ENCODE measurements at regions not wholly inside any gene's neighbourhood (a gene's known extent, or its start where the extent isn't known, plus 50 kb on each side); places are given as distances from the start of the nearest gene placed in this dataset.

- H3K27ac ChIP-seq: peak overlapping the region in 2 of 4 donors; percentile 37 to 71
- in situ Hi-C loops (cut with MboI; ENCODE audit: low pct_ligation_motif_present in 1 of 4, low pct_unique_long_range_greater_than_20kb in 1 of 4, low sequenced_read_pairs in 3 of 4): no loop called here
- H3K4me1 ChIP-seq: peaks cover 0 to 11% (median 0%) of the 10 kb centered on the region in 4 donors
- DNase-seq: no peak
- intact Hi-C loops (cut with DNase I; ENCODE audit: low total_unique reads): no loop called here
- H3K27me3 ChIP-seq: no peaks in the 10 kb centered on the region
- 61 to 89% methylated on average over 3 to 20 of the region's 22 CpGs for WGBS, 2 donors (ENCODE audit: low coverage in 1 of 2)
- no peaks in the 10 kb centered on the region for H3K9me3 ChIP-seq
- no peaks in the 10 kb centered on the region for H3K36me3 ChIP-seq
- TF ChIP-seq POLR2AphosphoS5 (IDR thresholded peaks at IDR 0.05): no peak
- no peak for TF ChIP-seq CTCF (IDR thresholded peaks at IDR 0.05)
- TF ChIP-seq POLR2A (IDR thresholded peaks at IDR 0.05): no peak
- no peak for TF ChIP-seq EP300 (IDR thresholded peaks at IDR 0.05; ENCODE audit: low read depth)
- peak overlapping the region in 1 of 4 donors; percentile 9 for H3K4me3 ChIP-seq
Observed at GRCh38 chr6:167424060-167424673, 99.3 kb downstream of the TTLL2 start.

GRCh38 chr6:167424700-167425099, 99.8 kb downstream of the TTLL2 start:
- Histone ChIP-seq H3K27ac (no peak overlapping the region), H3K36me3 (no peaks in the 10 kb centered on the region), H3K4me3 (no peak overlapping the region), H3K9me3 (no peaks in the 10 kb centered on the region), H3K27me3 (no peaks in the 10 kb centered on the region), H3K4me1 (peaks cover 0 to 11% (median 0%) of the 10 kb centered on the region in 4 donors)
- intact Hi-C loops (cut with DNase I; ENCODE audit: low total_unique reads): no loop called here
- in situ Hi-C loops (cut with MboI; ENCODE audit: low pct_ligation_motif_present in 1 of 4, low pct_unique_long_range_greater_than_20kb in 1 of 4, low sequenced_read_pairs in 3 of 4): no loop called here
- DNase-seq: no peak
- 43 to 87% methylated on average over 1 to 9 of the region's 9 CpGs for WGBS, 2 donors (ENCODE audit: low coverage in 1 of 2)
- TF ChIP-seq EP300 (IDR thresholded peaks at IDR 0.05; ENCODE audit: low read depth) (no peak), POLR2AphosphoS5 (IDR thresholded peaks at IDR 0.05) (no peak), POLR2A (IDR thresholded peaks at IDR 0.05) (no peak), CTCF (IDR thresholded peaks at IDR 0.05) (no peak)

- 16 to 26% methylated on average over 5 of the region's 5 CpGs for WGBS, 2 donors (ENCODE audit: low coverage in 1 of 2)
- DNase-seq: no peak
- H3K9me3 ChIP-seq: no peaks in the 10 kb centered on the region
- no peaks in the 10 kb centered on the region for H3K27me3 ChIP-seq
- TF ChIP-seq EP300 (IDR thresholded peaks at IDR 0.05; ENCODE audit: low read depth): no peak
- H3K36me3 ChIP-seq: no peaks in the 10 kb centered on the region
- peaks cover 0 to 7% (median 0%) of the 10 kb centered on the region in 4 donors for H3K4me1 ChIP-seq
- in situ Hi-C loops (cut with MboI; ENCODE audit: low pct_ligation_motif_present in 1 of 4, low pct_unique_long_range_greater_than_20kb in 1 of 4, low sequenced_read_pairs in 3 of 4): no loop called here
- H3K27ac ChIP-seq: peak overlapping the region in 1 of 4 donors; percentile 7
- intact Hi-C loops (cut with DNase I; ENCODE audit: low total_unique reads): no loop called here
- H3K4me3 ChIP-seq: no peak overlapping the region
Observed at GRCh38 chr6:167426084-167426483, 101.2 kb downstream of the TTLL2 start.

GRCh38 chr6:167426651-167427050, 101.8 kb downstream of the TTLL2 start:
- Histone ChIP-seq H3K9me3 (no peaks in the 10 kb centered on the region), H3K27ac (no peak overlapping the region), H3K4me1 (peaks cover 0 to 7% (median 0%) of the 10 kb centered on the region in 4 donors), H3K36me3 (no peaks in the 10 kb centered on the region), H3K4me3 (no peak overlapping the region), H3K27me3 (no peaks in the 10 kb centered on the region)
- no peak for DNase-seq
- WGBS, 2 donors (ENCODE audit: low coverage in 1 of 2): 74% methylated on average over 5 of the region's 5 CpGs
- in situ Hi-C loops (cut with MboI; ENCODE audit: low pct_ligation_motif_present in 1 of 4, low pct_unique_long_range_greater_than_20kb in 1 of 4, low sequenced_read_pairs in 3 of 4): no loop called here
- no peak for TF ChIP-seq POLR2A (IDR thresholded peaks at IDR 0.05)
- TF ChIP-seq EP300 (IDR thresholded peaks at IDR 0.05; ENCODE audit: low read depth): no peak
- no peak for TF ChIP-seq CTCF (IDR thresholded peaks at IDR 0.05)
- TF ChIP-seq POLR2AphosphoS5 (IDR thresholded peaks at IDR 0.05): no peak
- intact Hi-C loops (cut with DNase I; ENCODE audit: low total_unique reads): no loop called here
